GM12878 (cell line): ENCODE measurements at regions not wholly inside any gene's neighbourhood (a gene's known extent, or its start where the extent isn't known, plus 50 kb on each side); places are given as distances from the start of the nearest gene placed in this dataset.

ENCODE experiments used
- ATAC-seq: fragments of 200-7000 bp; cut with Tn5 transposase; 3 replicates; pipeline ENCODE4 v1.9.1; 2020; ENCODE audit warnings: mild to moderate bottlenecking, moderate library complexity
- BruUV-seq: library from RNA; stranded (reverse); fragments of 400-500 nt; replicated peaks from 2 replicates; lab custom pipeline; 2021; lab: Mats Ljungman, UMichigan
- CTCF ChIA-PET: fragments of 300-600 bp; sonication (Branson Sonifier 250); formaldehyde crosslinking; extraction: SDS; loops from one replicate; lab custom pipeline; 2021; ENCODE audit warnings: inconsistent platforms; lab: Yijun Ruan, JAX
- POLR2A ChIA-PET: fragments of 350-600 bp; formaldehyde crosslinking; extraction: SDS; loops from one replicate; lab custom pipeline; 2021; ENCODE audit warnings: inconsistent platforms; lab: Charles Lee
- RAD21 ChIA-PET: fragments of 300-600 bp; sonication (Branson Sonifier 250); formaldehyde crosslinking; loops from one replicate; lab custom pipeline; 2023; ENCODE audit warnings: antibody characterized with exemption; ENCODE audit not compliant: unreplicated experiment; lab: Charles Lee
- SMC1A ChIA-PET: fragments of 300-600 bp; sonication (Branson Sonifier 250); formaldehyde crosslinking; loops from one replicate; lab custom pipeline; 2023; ENCODE audit not compliant: unreplicated experiment, uncharacterized antibody; lab: Charles Lee
- DNase-seq: peaks from one replicate; pipeline ENCODE4 v3.0.0-alpha.2; 2011; ENCODE audit warnings: low read depth, low spot score
- FAIRE-seq: peaks from 3 replicates; lab custom pipeline; 2011; peaks lifted over from hg19 to GRCh38; lab: Jason Lieb, UNC
- H2AFZ ChIP-seq: 2 replicates; pipeline ENCODE4 v1.6.0; 2011; ENCODE audit warnings: low read depth, low read length, control low read depth; ENCODE audit not compliant: control insufficient read depth
- H3K27ac ChIP-seq: 2 replicates; pipeline ENCODE4 v1.5.1; 2011; ENCODE audit warnings: control low read depth; ENCODE audit not compliant: control insufficient read depth, insufficient read depth
- H3K27me3 ChIP-seq, 2 experiments: replicated peaks in 1 of 2; 2 replicates each; pipeline versions ENCODE4 v1.6.0 to v1.6.1; 2011; ENCODE audit warnings: low read length in 1 of 2; ENCODE audit not compliant: control insufficient read depth in 2 of 2, insufficient read depth in 2 of 2
- H3K36me3 ChIP-seq, 2 experiments: 2 replicates each; pipeline ENCODE4 v1.5.1; 2011; ENCODE audit warnings: low read length in 1 of 2; ENCODE audit not compliant: control insufficient read depth in 2 of 2, insufficient read depth in 2 of 2
- H3K4me1 ChIP-seq: 2 replicates; pipeline ENCODE4 v1.6.1; 2011; ENCODE audit warnings: mild to moderate bottlenecking, low read length, moderate library complexity, mixed read lengths; ENCODE audit not compliant: control insufficient read depth, insufficient read depth
- H3K4me2 ChIP-seq: 2 replicates; pipeline ENCODE4 v1.6.0; 2011; ENCODE audit warnings: control low read depth; ENCODE audit not compliant: control insufficient read depth, insufficient read depth
- H3K4me3 ChIP-seq: fragments of 200-600 bp; sonication (generic); 2 replicates; pipeline ENCODE4 v1.5.1; 2016
- H3K79me2 ChIP-seq: 2 replicates; pipeline ENCODE4 v1.6.0; 2011; ENCODE audit warnings: low read length; ENCODE audit not compliant: control insufficient read depth, insufficient read depth
- H3K9ac ChIP-seq: 2 replicates; pipeline ENCODE4 v1.8.0; 2011; ENCODE audit warnings: low read length, control low read depth, mixed read lengths; ENCODE audit not compliant: control insufficient read depth, insufficient read depth
- H3K9me3 ChIP-seq: replicated peaks from 3 replicates; pipeline ENCODE4 v1.5.1; 2011; ENCODE audit warnings: mild to moderate bottlenecking, low read length; ENCODE audit not compliant: control insufficient read depth, insufficient read depth
- H4K20me1 ChIP-seq: 2 replicates; pipeline ENCODE4 v1.6.0; 2011; ENCODE audit not compliant: control insufficient read depth, insufficient read depth
- ETV6 ChIP-seq, 2 experiments: fragments of 450-650 bp in 1 of 2; IDR thresholded peaks in 1 of 2; conservative IDR thresholded peaks in 1 of 2; 2 replicates each; pipeline ENCODE4 v1.6.1; 2014; ENCODE audit warnings: antibody characterized with exemption in 1 of 2, borderline replicate concordance in 1 of 2, low read depth in 1 of 2, mild to moderate bottlenecking in 1 of 2, moderate library complexity in 1 of 2
- FOS ChIP-seq: IDR thresholded peaks from 3 replicates; pipeline ENCODE4 v1.6.1; 2011; ENCODE audit warnings: borderline replicate concordance; ENCODE audit not compliant: insufficient read length; ENCODE audit errors: extremely low read depth
- FOXK2 ChIP-seq: fragments of 450-650 bp; IDR thresholded peaks from 2 replicates; pipeline ENCODE4 v1.6.1; 2017; ENCODE audit warnings: mild to moderate bottlenecking, moderate library complexity
- IKZF1 ChIP-seq: fragments of 450-650 bp; conservative IDR thresholded peaks from 2 replicates; pipeline ENCODE4 v1.6.1; 2017; ENCODE audit warnings: antibody characterized with exemption, mild to moderate bottlenecking
- JUNB ChIP-seq: IDR thresholded peaks from 2 replicates; pipeline ENCODE4 v1.6.1; 2016; ENCODE audit warnings: antibody characterized with exemption, mild to moderate bottlenecking
- NFXL1 ChIP-seq: fragments of 450-650 bp; IDR thresholded peaks from 2 replicates; pipeline ENCODE4 v1.6.1; 2017; ENCODE audit warnings: antibody characterized with exemption, mild to moderate bottlenecking, borderline replicate concordance
- PML ChIP-seq: IDR thresholded peaks from 2 replicates; pipeline ENCODE4 v1.6.1; 2012; ENCODE audit warnings: low read length, inconsistent platforms
- YBX1 ChIP-seq: fragments of 450-650 bp; IDR thresholded peaks from 2 replicates; pipeline ENCODE4 v1.6.1; 2016; ENCODE audit warnings: antibody characterized with exemption
- ZNF217 ChIP-seq: fragments of 450-650 bp; IDR thresholded peaks from 2 replicates; pipeline ENCODE4 v1.6.1; 2017; ENCODE audit warnings: antibody characterized with exemption, mild to moderate bottlenecking
- ZZZ3 ChIP-seq: IDR thresholded peaks from 2 replicates; pipeline ENCODE4 v1.6.1; 2011; ENCODE audit warnings: low read depth; ENCODE audit not compliant: control insufficient read depth, insufficient read length
- WGBS: methylation state at CpG from one replicate; pipeline ENCODE4 v1.1.6; 2016; ENCODE audit warnings: low lambda C conversion rate; ENCODE audit not compliant: insufficient replicate concordance, insufficient coverage; ENCODE audit errors: missing lambda C conversion rate; 5-methylcytosine and 5-hydroxymethylcytosine counted together
- in situ Hi-C: fragments of 300-500 bp; cut with MboI; formaldehyde crosslinking; loops from 9 replicates; pipeline ENCODE4 v1.14.3; 2018; ENCODE audit warnings: mixed read lengths
- intact Hi-C: fragments of 100-400 bp; cut with micrococcal nuclease; formaldehyde crosslinking; loops from one replicate; pipeline ENCODE4 v1.14.2; 2022; ENCODE audit not compliant: unreplicated experiment
- TF ChIP-seq, protein P1 (sequence below), 3 experiments: IDR thresholded peaks in 2 of 3; conservative IDR thresholded peaks in 1 of 3; 2 replicates each; pipeline ENCODE4 v1.5.1; 2011; ENCODE audit warnings: low read depth in 3 of 3, low read length in 3 of 3, mild to moderate bottlenecking in 3 of 3, control low read depth in 2 of 3, moderate library complexity in 2 of 3, inconsistent platforms in 1 of 3, mixed read lengths in 1 of 3; ENCODE audit not compliant: control insufficient read depth in 2 of 3, insufficient read depth in 1 of 3; ENCODE audit errors: extremely low read depth in 1 of 3
- TF ChIP-seq, protein P2 (sequence below): fragments of 450-650 bp; IDR thresholded peaks from 2 replicates; pipeline ENCODE4 v1.6.1; 2016; ENCODE audit warnings: mild to moderate bottlenecking
- TF ChIP-seq, protein P3 (sequence below): IDR thresholded peaks from 2 replicates; pipeline ENCODE4 v1.6.1; 2011; ENCODE audit warnings: borderline replicate concordance, low read depth, mild to moderate bottlenecking, moderate library complexity, mixed read lengths, low read length; ENCODE audit not compliant: insufficient read depth; ENCODE audit errors: extremely low read length
- TF ChIP-seq, protein P4 (sequence below): fragments of 450-650 bp; IDR thresholded peaks from 2 replicates; pipeline ENCODE4 v1.6.1; 2017; ENCODE audit warnings: low read depth, mild to moderate bottlenecking, moderate library complexity

DNA sequence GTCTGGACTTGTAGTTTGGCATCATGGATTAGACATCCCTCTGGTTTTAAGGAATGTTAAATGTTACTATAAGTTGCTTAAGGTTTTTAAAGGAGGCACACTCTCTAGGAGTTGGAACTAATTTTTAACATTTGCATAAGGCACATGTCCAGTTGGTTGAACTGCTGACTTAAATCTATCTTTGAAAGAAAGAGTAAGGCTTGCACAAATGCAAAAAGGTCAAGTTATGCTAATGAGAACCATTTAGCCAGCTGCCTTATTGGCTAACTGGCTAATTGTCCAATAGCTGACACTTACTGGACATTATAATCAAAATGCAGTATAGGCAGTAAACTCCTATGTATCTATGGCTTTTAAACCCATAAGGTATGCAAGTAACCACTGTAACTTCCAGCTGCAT is 206.1 kb upstream of the TTC29 start (continued):
- TF ChIP-seq, protein P1, sequence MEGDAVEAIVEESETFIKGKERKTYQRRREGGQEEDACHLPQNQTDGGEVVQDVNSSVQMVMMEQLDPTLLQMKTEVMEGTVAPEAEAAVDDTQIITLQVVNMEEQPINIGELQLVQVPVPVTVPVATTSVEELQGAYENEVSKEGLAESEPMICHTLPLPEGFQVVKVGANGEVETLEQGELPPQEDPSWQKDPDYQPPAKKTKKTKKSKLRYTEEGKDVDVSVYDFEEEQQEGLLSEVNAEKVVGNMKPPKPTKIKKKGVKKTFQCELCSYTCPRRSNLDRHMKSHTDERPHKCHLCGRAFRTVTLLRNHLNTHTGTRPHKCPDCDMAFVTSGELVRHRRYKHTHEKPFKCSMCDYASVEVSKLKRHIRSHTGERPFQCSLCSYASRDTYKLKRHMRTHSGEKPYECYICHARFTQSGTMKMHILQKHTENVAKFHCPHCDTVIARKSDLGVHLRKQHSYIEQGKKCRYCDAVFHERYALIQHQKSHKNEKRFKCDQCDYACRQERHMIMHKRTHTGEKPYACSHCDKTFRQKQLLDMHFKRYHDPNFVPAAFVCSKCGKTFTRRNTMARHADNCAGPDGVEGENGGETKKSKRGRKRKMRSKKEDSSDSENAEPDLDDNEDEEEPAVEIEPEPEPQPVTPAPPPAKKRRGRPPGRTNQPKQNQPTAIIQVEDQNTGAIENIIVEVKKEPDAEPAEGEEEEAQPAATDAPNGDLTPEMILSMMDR (IDR thresholded peaks at IDR 0.05 in 2 of 3, conservative IDR thresholded peaks at IDR 0.05 in 1 of 3; ENCODE audit: control insufficient read depth in 2 of 3, extremely low read depth in 1 of 3, insufficient read depth in 1 of 3, low read depth in 3 of 3, low read length in 3 of 3): no peak

DNA sequence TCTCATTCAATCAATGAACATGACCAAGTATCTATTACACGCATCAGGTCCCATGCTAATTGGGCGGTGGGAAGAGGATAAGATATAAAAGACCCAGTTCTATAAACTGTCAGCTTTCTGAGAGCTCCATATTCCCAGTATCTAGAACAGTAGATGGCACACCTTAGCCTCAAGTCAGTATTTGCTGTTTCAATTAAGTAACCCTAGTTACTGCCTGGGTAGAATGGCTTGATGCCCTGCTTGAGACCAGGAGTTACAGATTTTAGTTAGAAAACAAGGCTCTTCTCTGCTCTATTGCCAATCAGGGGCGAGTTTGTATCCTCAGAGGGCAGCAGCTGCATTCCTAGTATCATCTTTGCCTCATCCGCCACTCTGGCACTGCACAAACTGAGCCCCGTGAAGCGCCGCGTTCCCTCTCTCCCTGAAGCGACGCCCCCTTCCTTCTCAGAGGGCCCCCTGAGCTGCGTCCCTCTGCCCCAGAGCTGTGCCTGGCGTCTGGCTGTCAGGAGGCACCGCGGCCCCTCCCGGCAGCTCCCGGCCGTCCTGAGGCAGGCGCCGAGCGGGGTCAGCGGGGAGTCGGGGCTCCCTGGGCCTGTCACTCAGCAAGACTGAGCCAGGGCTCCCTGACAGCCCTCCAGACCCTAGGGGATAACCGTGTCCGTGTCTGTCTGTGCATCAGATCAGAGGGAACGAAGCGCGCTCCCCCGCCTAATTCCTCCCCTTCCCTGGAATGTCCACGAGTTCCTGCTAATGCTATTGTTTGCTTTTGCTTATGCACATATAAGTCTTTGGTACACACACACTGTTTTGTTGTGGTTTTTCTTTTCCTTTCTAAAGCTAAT is 212.4 kb upstream of the TTC29 start:
- SMC1A ChIA-PET: no interaction called here
- RAD21 ChIA-PET: no interaction called here
- POLR2A ChIA-PET: no interaction called here
- H3K4me2 ChIP-seq: no peak overlapping the region
- FAIRE-seq (no peak), ATAC-seq (peak; percentile 44), DNase-seq (no peak)
- no peak overlapping the region for H3K4me3 ChIP-seq
- CTCF ChIA-PET: no interaction called here
- BruUV-seq: no TSS peak
- H3K79me2 ChIP-seq: no peaks in the 10 kb centered on the region
- H3K36me3 ChIP-seq: no peaks in the 10 kb centered on the region
- no peaks in the 10 kb centered on the region for H3K9me3 ChIP-seq
- in situ Hi-C loops (no loop called here), intact Hi-C loops (no loop called here)
- WGBS: 18% methylated on average over 29 of the region's 29 CpGs
- no peaks in the 10 kb centered on the region for H3K4me1 ChIP-seq
- peaks cover 0 to 7% of the 10 kb centered on the region in 2 experiments; a peak in 2 of 4 replicates for H3K27me3 ChIP-seq
- no peak overlapping the region; the same call in 1 of the 2 replicates for H2AFZ ChIP-seq
- no peaks in the 10 kb centered on the region for H4K20me1 ChIP-seq
- H3K27ac ChIP-seq: no peak overlapping the region
- no peak for TF ChIP-seq ZZZ3
- TF ChIP-seq YBX1: no peak
- no peak for TF ChIP-seq FOS
- no peak for TF ChIP-seq NFXL1
- no peak for TF ChIP-seq FOXK2
- no peak for TF ChIP-seq IKZF1
- TF ChIP-seq, protein P2, sequence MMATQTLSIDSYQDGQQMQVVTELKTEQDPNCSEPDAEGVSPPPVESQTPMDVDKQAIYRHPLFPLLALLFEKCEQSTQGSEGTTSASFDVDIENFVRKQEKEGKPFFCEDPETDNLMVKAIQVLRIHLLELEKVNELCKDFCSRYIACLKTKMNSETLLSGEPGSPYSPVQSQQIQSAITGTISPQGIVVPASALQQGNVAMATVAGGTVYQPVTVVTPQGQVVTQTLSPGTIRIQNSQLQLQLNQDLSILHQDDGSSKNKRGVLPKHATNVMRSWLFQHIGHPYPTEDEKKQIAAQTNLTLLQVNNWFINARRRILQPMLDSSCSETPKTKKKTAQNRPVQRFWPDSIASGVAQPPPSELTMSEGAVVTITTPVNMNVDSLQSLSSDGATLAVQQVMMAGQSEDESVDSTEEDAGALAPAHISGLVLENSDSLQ: no peak
- TF ChIP-seq, protein P3, sequence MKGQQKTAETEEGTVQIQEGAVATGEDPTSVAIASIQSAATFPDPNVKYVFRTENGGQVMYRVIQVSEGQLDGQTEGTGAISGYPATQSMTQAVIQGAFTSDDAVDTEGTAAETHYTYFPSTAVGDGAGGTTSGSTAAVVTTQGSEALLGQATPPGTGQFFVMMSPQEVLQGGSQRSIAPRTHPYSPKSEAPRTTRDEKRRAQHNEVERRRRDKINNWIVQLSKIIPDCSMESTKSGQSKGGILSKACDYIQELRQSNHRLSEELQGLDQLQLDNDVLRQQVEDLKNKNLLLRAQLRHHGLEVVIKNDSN: no peak
- TF ChIP-seq JUNB: no peak
- TF ChIP-seq ETV6 (conservative IDR thresholded peaks at IDR 0.05 in 1 of 2, IDR thresholded peaks at IDR 0.05 in 1 of 2; ENCODE audit: borderline replicate concordance in 1 of 2, low read depth in 1 of 2): no peak
- no peak for TF ChIP-seq PML
- TF ChIP-seq ZNF217: no peak
- TF ChIP-seq, protein P4, sequence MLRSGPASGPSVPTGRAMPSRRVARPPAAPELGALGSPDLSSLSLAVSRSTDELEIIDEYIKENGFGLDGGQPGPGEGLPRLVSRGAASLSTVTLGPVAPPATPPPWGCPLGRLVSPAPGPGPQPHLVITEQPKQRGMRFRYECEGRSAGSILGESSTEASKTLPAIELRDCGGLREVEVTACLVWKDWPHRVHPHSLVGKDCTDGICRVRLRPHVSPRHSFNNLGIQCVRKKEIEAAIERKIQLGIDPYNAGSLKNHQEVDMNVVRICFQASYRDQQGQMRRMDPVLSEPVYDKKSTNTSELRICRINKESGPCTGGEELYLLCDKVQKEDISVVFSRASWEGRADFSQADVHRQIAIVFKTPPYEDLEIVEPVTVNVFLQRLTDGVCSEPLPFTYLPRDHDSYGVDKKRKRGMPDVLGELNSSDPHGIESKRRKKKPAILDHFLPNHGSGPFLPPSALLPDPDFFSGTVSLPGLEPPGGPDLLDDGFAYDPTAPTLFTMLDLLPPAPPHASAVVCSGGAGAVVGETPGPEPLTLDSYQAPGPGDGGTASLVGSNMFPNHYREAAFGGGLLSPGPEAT: no peak
- no peak overlapping the region for H3K9ac ChIP-seq
